ENCODE measurements at regions not wholly inside any gene's neighbourhood (a gene's known extent, or its start where the extent isn't known, plus 50 kb on each side); places are given as distances from the start of the nearest gene placed in this dataset.

- TF ChIP-seq RFX5 (IDR thresholded peaks at IDR 0.05; ENCODE audit: borderline replicate concordance, low read depth, low read length): no peak
- TF ChIP-seq SIRT6 (IDR thresholded peaks at IDR 0.05; ENCODE audit: low read length): no peak
- TF ChIP-seq, protein P1, sequence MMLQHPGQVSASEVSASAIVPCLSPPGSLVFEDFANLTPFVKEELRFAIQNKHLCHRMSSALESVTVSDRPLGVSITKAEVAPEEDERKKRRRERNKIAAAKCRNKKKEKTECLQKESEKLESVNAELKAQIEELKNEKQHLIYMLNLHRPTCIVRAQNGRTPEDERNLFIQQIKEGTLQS (IDR thresholded peaks at IDR 0.05; ENCODE audit: insufficient read depth, low read depth, low read length): no peak
- TF ChIP-seq HDAC2 (IDR thresholded peaks at IDR 0.05; ENCODE audit: borderline replicate concordance in 1 of 2, low read depth in 2 of 2, low read length in 2 of 2): no peak
- no peak for TF ChIP-seq CEBPB (IDR thresholded peaks at IDR 0.05; ENCODE audit: low read depth, low read length)
- no peak for TF ChIP-seq PHF8 (conservative IDR thresholded peaks at IDR 0.05; ENCODE audit: low read depth, low read length)
- TF ChIP-seq SAP30 (IDR thresholded peaks at IDR 0.05; ENCODE audit: insufficient read depth, insufficient replicate concordance, low read length): no peak
- TF ChIP-seq POLR2AphosphoS5 (IDR thresholded peaks at IDR 0.05; ENCODE audit: low read depth, low read length): no peak
- TF ChIP-seq CBX8 (IDR thresholded peaks at IDR 0.05; ENCODE audit: borderline replicate concordance, low read depth, low read length): no peak
- no peak for TF ChIP-seq CREB1 (IDR thresholded peaks at IDR 0.05)
- TF ChIP-seq JUN (IDR thresholded peaks at IDR 0.05; ENCODE audit: low read depth, low read length): no peak
- TF ChIP-seq BACH1 (IDR thresholded peaks at IDR 0.05; ENCODE audit: low read length): no peak
- TF ChIP-seq SP4 (IDR thresholded peaks at IDR 0.05; ENCODE audit: low read length): no peak
- TF ChIP-seq MAFK (IDR thresholded peaks at IDR 0.05; ENCODE audit: low read depth, low read length): no peak
Observed at GRCh38 chr7:94179466-94179865, 175.3 kb upstream of the BET1 start (continued).

Data from H1 (cell line).